Testis (tissue), 2 donors: ENCODE measurements at regions not wholly inside any gene's neighbourhood (a gene's known extent, or its start where the extent isn't known, plus 50 kb on each side); places are given as distances from the start of the nearest gene placed in this dataset.

Experiments used
- CTCF ChIP-seq, 3 experiments: fragments of 450-650 bp in 2 of 3; fragments of 200-600 bp in 1 of 3; sonication (generic) in 1 of 3; IDR thresholded peaks; one replicate each; pipeline ENCODE4 v1.5.1; 2016 to 2019; ENCODE audit warnings: antibody characterized with exemption in 3 of 3, mild to moderate bottlenecking in 2 of 3, moderate library complexity in 1 of 3
- POLR2A ChIP-seq: fragments of 450-650 bp; IDR thresholded peaks from one replicate; pipeline ENCODE4 v1.6.1; 2017; ENCODE audit warnings: antibody characterized with exemption, mild to moderate bottlenecking, moderate library complexity

- TF ChIP-seq CTCF (IDR thresholded peaks at IDR 0.05) (no peak), POLR2A (no peak)
Observed at GRCh38 chr2:120480346-120480902, 134.5 kb downstream of the INHBB start.
